Hematopoietic multipotent progenitor cell treated with erythropoietin and hydrocortisone succinate and interleukin-3 and kit ligand, for 15 days (in vitro differentiated cells): ENCODE measurements at regions not wholly inside any gene's neighbourhood (a gene's known extent, or its start where the extent isn't known, plus 50 kb on each side); places are given as distances from the start of the nearest gene placed in this dataset.

Experiments
- DNase-seq: peaks from one replicate; pipeline ENCODE4 v3.0.0-alpha.2; 2015; ENCODE audit warnings: low spot score

DNA sequence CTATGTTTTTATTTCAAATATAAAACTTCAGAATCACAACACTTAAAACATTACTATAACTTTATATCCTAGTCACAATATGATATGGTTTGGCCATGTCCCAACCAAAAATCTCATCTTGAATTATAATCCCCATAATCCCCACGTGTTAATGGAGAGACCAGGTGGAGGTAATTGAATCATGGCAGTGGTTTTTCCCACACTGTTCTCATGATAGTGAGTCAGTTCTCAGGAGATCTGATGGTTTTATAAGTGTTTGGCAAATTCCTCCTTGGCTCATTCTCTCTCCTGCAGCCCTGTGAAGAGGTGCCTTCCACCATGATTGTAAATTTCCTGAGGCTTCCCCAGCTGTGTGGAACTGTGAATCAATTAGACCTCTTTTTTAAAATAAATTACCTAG is 307.6 kb downstream of the SPRY2 start:
- DNase-seq = no peak

- no peak for DNase-seq
Measured at GRCh38 chr13:80030491-80030890, 310.4 kb downstream of the SPRY2 start.

GRCh38 chr13:80029170-80029569 is 311.8 kb downstream of the SPRY2 start:
- no peak for DNase-seq

- DNase-seq = no peak
Measured at GRCh38 chr13:80022146-80022545, 318.8 kb downstream of the SPRY2 start.

- no peak for DNase-seq
Measured at GRCh38 chr13:80012251-80012650, 328.7 kb downstream of the SPRY2 start.

DNA sequence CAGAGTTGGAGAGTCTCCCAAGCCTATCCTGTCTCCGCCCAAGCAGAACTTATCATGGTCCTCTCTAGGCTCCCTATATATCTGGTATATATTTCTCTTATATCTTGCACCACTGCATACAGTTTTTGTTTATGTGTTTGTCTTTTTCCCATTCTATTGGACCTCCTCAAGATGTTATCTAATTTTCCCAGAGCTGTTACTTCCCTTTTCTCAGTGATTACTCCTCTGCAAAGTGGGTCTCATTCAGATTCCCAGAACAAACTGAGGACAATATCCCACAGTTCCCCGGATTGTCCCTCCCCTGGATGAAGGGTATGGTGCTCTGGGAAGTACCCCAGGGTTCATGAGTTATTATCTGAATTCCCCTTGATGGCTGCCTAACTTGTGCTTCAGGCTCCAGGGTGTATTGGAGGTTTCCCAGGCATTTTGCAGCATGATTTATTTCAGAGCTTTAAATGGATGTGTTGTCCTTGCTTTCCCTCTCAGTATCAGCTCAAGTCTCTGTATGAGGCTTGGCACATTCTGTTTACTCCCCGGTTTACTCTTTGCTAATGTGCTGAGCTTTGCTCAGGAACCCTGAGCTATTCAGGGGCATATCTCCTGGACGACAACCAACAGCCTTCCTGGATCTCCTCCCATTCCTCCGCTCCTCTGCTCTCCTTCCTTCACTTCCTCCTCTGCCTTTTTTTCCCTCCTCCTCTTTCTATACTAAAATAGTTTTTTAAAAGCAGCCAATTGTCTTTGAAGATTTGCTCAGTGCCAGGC is 329.3 kb downstream of the SPRY2 start:
- no peak for DNase-seq

DNA sequence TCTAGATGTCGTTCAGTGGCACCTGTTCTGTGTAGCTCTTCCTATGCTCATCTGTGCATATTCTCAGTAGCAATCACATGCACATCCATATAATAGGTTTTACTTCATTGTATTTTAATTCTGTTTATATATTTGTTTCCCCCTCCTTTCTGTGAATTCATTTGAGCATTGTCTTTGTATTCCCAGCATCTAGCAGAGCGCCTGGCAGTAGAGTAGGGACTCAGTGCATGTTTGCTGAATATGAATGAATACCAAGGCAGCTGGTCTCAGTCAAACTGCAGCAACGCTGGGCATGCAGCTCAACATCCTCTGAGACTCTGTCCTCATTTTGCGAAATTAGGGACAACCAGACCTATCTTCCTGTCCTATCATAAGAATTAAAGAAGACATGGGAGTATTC is 330.1 kb downstream of the SPRY2 start:
- DNase-seq = no peak

DNA sequence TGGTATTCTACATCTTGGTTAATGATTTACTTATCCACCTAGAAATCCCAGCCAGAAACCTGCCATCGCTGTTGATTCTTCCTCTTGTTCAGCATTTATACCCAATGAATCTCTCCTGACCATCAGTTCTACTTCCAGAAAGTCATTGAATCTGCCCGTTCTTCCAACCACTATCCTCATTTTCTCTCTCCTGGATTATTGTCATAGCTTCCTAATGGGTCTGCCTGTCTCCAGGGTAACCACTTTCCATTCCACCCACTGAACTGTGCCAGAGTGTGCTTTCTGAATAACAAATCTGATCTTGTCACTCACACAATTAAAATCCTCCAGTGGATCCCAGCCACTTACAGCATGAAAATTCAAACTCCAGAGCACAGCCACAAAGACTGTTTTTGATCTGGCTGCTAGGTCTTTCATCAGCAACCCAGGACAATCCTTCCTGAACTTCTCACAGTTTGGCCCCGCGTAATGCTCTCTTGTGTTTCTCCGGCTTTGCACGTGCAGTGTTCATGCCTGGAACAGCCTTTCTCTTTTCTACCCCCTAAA is 330.6 kb downstream of the SPRY2 start:
- DNase-seq = no peak

- DNase-seq = no peak
Measured at GRCh38 chr13:80009760-80010159, 331.2 kb downstream of the SPRY2 start.

DNA sequence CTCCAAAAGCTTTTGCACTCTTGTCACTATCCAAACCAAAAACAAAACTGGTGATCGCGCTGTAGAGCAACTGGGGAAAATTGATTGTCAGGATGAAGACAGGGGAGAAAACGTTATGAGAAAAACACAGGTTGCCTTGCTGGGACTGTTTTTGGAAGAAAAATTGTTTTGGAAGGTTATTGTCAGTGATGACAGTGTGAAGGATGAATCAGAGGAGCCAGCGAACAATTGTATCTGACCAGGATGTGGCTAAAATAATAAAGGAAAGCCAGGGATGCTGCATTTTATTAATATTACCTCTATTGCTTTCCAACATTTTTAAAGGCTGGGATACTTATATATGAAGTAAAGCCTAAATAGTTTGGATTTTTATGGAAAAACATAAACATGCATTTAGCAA is 334.0 kb downstream of the SPRY2 start:
- DNase-seq = no peak

DNA sequence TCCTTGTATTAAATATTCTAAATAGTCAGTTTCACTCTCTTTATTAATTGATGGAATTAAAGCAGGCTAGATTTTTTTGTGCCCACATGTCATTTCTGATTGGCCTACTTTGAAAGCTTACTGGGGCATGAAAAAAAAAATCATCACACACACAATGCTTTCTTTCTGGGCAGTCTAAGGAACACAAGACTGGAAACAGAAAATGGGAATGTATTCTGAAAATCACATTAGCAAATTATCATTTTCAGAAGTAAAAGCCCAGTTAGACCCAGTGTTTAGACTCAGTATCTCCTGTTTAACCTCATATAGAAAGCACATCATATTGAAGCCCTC is 339.4 kb downstream of the SPRY2 start:
- no peak for DNase-seq

DNA sequence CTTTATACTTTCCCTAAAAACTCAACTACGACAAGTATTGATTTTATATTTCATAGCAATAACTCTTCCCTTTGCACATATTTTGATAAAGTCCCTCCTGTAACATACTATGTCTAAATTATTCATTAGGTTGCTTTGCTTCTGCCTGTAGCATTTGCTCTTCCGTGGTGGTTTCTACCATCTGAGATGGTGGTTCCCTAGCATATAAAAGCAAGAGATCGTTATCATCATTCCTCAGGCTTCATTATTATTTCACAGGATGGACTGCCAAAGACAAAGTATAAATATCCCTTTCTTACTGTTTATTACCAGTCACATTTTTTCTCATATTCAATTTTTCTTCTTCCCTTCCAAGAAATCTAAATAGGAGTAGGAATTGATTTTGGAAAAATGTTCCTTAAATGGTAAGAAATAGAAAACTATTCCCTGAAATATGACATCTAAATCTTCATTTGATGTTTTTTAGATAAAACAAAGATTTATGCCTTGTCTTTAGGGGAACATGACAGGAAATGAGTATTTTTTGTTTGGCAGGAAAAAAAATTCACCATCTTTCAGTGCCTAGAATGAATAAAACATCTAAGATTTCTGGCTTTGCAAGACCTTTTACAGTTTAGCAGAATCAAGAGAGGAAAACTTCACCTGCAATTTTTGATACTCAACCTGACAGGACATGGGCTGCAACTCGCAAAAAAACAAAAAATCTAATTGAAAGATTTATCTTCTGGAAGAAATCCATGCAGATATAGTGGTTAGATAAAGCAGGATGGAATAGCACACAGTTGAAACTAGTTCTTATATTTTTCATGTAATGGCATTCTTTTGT is 340.0 kb downstream of the SPRY2 start:
- DNase-seq = no peak

GRCh38 chr13:79999601-80000000 is 341.3 kb downstream of the SPRY2 start:
- no peak for DNase-seq

GRCh38 chr13:79998381-79998880 is 342.5 kb downstream of the SPRY2 start:
- no peak for DNase-seq

DNA sequence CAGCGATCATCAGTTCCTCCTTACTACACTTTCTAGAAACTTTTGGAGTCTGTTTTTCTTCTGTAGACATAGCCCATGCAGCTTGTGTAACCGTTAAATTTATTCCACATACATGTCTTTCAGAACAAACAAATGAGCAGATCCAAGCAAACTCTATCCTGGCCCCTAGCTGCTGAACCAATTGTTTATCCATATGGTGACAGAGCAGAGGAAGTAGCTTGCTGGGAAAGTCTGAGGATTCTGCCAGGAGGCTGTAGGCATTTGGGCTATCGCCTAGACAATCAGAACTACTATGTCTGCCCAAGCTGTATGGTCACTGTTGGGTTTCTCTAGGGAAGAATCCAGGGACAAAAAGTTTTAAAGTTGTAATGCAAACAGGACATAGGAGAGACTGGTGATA is 343.7 kb downstream of the SPRY2 start:
- DNase-seq = no peak

DNA sequence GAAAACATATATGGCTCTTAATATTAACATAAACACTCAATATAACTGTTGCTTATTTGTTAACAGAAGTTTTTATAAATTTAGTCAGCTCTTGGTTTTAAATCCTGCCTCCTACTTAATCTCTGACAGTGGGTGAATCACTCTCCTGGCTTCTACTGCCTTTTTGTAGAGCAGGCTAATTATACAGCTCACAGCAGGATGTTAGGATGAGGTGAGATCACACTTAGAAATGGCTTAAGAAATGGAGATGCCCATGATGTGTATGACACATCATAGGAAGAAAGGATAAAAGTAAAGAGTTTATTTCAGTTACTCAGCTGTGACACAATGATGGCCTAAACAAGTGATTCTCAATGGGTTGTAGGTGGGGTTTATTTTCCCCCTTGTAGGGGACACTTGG is 345.6 kb downstream of the SPRY2 start:
- DNase-seq = no peak

GRCh38 chr13:79992111-79992510 is 348.8 kb downstream of the SPRY2 start:
- DNase-seq = no peak

- no peak for DNase-seq
Measured at GRCh38 chr13:79990048-79990447, 350.9 kb downstream of the SPRY2 start.

DNA sequence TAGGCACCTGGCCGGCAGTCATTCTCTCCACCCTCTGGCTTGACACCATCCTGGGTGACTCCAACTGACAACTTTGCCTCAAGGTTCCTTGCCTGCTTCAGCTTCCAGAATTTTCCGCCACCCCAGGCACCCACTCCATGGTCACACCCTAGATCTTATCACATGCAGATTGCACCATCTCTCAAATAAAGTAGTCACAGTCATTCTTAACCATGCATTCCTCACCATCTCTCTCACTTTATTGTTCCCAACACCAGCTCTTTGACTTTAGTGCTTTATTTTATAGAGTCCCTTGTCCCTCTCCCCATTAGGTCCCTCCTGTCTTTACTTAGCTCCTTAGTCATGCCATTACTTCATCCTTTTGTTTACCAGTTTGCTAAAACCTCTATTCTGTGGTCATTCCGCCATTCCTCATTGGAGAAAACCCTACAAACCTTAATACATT is 351.7 kb downstream of the SPRY2 start:
- no peak for DNase-seq

DNA sequence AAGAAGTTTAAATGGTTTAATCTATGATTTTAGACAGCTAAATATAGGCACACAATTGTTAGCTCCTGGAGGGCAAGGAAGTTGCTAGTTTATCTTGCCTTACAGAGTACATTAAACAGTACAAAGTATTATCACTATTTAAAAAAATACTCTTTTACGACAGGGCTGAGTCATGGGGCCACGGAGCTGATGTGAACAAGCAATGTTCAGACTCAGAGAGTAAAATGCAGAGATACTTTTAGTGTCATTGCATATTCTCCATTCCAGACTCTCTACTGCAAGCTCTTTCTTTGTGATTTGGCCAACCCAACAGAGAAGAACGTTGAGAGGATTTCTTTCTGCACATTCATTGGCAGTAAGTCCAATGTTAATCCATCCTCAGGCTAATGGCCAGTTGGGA is 352.4 kb downstream of the SPRY2 start:
- no peak for DNase-seq

DNA sequence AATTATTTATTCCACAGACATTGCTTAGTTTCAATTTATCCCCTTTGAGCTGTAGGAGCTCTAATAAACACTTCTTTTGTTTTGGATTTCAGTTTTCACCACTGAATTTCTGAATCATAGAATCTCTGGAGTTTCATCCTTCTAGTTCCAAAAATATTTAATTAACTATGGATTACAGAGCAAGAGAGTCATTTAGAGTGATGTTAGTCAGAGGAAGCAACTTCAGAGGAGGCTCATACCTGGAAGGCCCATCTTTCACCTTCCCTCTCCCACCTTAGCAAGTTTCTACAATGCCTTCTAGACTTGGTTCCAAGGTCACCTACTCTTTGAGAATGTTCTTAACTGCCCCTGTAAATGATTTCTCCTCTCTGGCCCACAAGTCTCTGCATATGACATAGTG is 353.2 kb downstream of the SPRY2 start:
- no peak for DNase-seq

GRCh38 chr13:79987323-79987722 is 353.6 kb downstream of the SPRY2 start:
- no peak for DNase-seq

DNA sequence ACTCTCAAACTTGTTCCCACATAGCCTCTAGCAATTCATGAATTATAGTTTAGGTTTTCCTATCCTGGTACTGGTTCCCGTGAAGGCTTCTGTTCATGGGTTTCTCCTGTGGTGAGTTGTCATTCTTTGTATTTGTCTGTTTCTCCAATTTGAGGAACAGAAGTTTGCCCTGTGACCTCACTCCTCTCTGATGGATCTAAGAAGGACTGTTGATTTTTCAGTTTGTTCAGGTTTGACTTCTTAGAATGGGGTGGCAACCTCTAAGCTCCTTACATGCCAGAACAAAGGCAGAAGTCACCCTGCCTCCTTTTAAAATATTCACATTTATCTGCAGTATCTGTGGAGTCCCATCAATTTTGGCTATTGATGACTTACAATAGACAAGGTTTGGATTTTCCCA is 354.0 kb downstream of the SPRY2 start:
- no peak for DNase-seq
